ENCODE measurements at regions not wholly inside any gene's neighbourhood (a gene's known extent, or its start where the extent isn't known, plus 50 kb on each side); places are given as distances from the start of the nearest gene placed in this dataset.

- Histone ChIP-seq H3K4me2 (ENCODE audit: insufficient read depth, low read length) (no peak overlapping the region), H3K9me1 (replicated peaks; ENCODE audit: control insufficient read depth, extremely low read depth, insufficient read depth, low read length) (no peaks in the 10 kb centered on the region), H4K20me1 (replicated peaks; ENCODE audit: control insufficient read depth, extremely low read depth, insufficient read depth, low read length) (no peaks in the 10 kb centered on the region), H3K79me2 (ENCODE audit: control insufficient read depth, insufficient read depth, low read length) (no peaks in the 10 kb centered on the region), H3K27me3 (ENCODE audit: control insufficient read depth in 2 of 2, insufficient read depth in 2 of 2, low read length in 2 of 2) (no peaks in the 10 kb centered on the region), H3K9ac (replicated peaks; ENCODE audit: extremely low read depth, insufficient read depth, low read length) (no peak overlapping the region), H3K27ac (ENCODE audit: insufficient read depth, low read depth, low read length) (no peak overlapping the region), H3K4me3 (replicated peaks in 1 of 3; ENCODE audit: insufficient read depth in 1 of 3, low read depth in 1 of 3, low read length in 3 of 3) (no peak overlapping the region), H2AFZ (ENCODE audit: low read depth, low read length) (no peak overlapping the region), H3K9me3 (replicated peaks; ENCODE audit: control insufficient read depth, insufficient read depth, low read length) (no peaks in the 10 kb centered on the region), H3K36me3 (ENCODE audit: control insufficient read depth in 2 of 2, extremely low read depth in 1 of 2, insufficient read depth in 2 of 2, low read length in 2 of 2) (no peaks in the 10 kb centered on the region), H3K4me1 (ENCODE audit: control insufficient read depth, extremely low read depth, insufficient read depth, low read length) (no peaks in the 10 kb centered on the region)
- intact Hi-C loops (cut with micrococcal nuclease) (no loop called here), dilution Hi-C loops (cut with MboI; ENCODE audit: extremely low pct_ligation_motif_present, low sequenced_read_pairs) (no loop called here)
- ChIA-PET CTCF (interaction anchor here (1.1 to 2.4 kb wide), 3 partner anchors 8 to 1660 kb away, joined by 3 to 6 read pairs (median 4); no protein-coding TSS in a partner anchor), POLR2A (no interaction called here)
- BruUV-seq (replicated peaks): no TSS peak
- DNase-seq (ENCODE audit: low read depth, low spot score) (no peak), FAIRE-seq (no peak)
- TF ChIP-seq MAX (IDR thresholded peaks at IDR 0.05; ENCODE audit: insufficient read depth, insufficient read length) (no peak), POLR2AphosphoS5 (IDR thresholded peaks at IDR 0.05; ENCODE audit: insufficient read depth, low read depth, low read length) (no peak), GATA2 (IDR thresholded peaks at IDR 0.05; ENCODE audit: insufficient read depth, insufficient read length, low read depth, low read length) (no peak), MYC (IDR thresholded peaks at IDR 0.05; ENCODE audit: low read depth, low read length) (no peak), JUN (IDR thresholded peaks at IDR 0.05; ENCODE audit: borderline replicate concordance, insufficient read depth, insufficient read length, low read depth) (no peak), FOS (IDR thresholded peaks at IDR 0.05; ENCODE audit: borderline replicate concordance, insufficient read depth, low read length) (no peak), EZH2 (IDR thresholded peaks at IDR 0.05; ENCODE audit: borderline replicate concordance, low read depth, low read length, severe bottlenecking) (no peak), POLR2A (IDR thresholded peaks at IDR 0.05; ENCODE audit: low read depth, low read length) (no peak)
- TF ChIP-seq, protein P1, sequence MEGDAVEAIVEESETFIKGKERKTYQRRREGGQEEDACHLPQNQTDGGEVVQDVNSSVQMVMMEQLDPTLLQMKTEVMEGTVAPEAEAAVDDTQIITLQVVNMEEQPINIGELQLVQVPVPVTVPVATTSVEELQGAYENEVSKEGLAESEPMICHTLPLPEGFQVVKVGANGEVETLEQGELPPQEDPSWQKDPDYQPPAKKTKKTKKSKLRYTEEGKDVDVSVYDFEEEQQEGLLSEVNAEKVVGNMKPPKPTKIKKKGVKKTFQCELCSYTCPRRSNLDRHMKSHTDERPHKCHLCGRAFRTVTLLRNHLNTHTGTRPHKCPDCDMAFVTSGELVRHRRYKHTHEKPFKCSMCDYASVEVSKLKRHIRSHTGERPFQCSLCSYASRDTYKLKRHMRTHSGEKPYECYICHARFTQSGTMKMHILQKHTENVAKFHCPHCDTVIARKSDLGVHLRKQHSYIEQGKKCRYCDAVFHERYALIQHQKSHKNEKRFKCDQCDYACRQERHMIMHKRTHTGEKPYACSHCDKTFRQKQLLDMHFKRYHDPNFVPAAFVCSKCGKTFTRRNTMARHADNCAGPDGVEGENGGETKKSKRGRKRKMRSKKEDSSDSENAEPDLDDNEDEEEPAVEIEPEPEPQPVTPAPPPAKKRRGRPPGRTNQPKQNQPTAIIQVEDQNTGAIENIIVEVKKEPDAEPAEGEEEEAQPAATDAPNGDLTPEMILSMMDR (IDR thresholded peaks at IDR 0.05; ENCODE audit: extremely low read depth in 1 of 2, insufficient read depth in 1 of 2, low read depth in 1 of 2, low read length in 2 of 2): no peak
Observed at GRCh38 chr14:34235643-34236300, 226.3 kb downstream of the SPTSSA start.

All from endothelial cell of umbilical vein (primary cell).